HepG2 (cell line): ENCODE measurements at regions not wholly inside any gene's neighbourhood (a gene's known extent, or its start where the extent isn't known, plus 50 kb on each side); places are given as distances from the start of the nearest gene placed in this dataset.

Experiments
- ATAC-seq: fragments of 200-7000 bp; cut with Tn5 transposase; 3 replicates; pipeline ENCODE4 v1.9.1; 2020; ENCODE audit warnings: mild to moderate bottlenecking, moderate library complexity
- BruUV-seq: library from RNA; stranded (reverse); fragments of 400-500 nt; replicated peaks from 2 replicates; lab custom pipeline; 2021; lab: Mats Ljungman, UMichigan
- CTCF ChIA-PET: fragments of 300-600 bp; formaldehyde crosslinking; extraction: SDS; loops from one replicate; lab custom pipeline; 2021; ENCODE audit warnings: low total read pairs, inconsistent platforms, low intra/inter-chr PET ratio; lab: Yijun Ruan, JAX
- POLR2A ChIA-PET: fragments of 350-600 bp; sonication (Branson Sonifier 250); formaldehyde crosslinking; loops from one replicate; lab custom pipeline; 2020; ENCODE audit warnings: antibody characterized with exemption, inconsistent platforms; lab: Yijun Ruan, JAX
- DNase-seq: peaks from one replicate; pipeline ENCODE4 v3.0.0-alpha.2; 2015; ENCODE audit warnings: low spot score
- FAIRE-seq: peaks from 3 replicates; lab custom pipeline; 2011; peaks lifted over from hg19 to GRCh38; lab: Jason Lieb, UNC
- H2AFZ ChIP-seq: one replicate; pipeline ENCODE4 v1.6.1; 2011; ENCODE audit warnings: low read length, inconsistent platforms
- H3K27ac ChIP-seq: fragments of 300-600 bp; 3 replicates; pipeline ENCODE4 v1.8.0; 2011; ENCODE audit warnings: mixed run types, mild to moderate bottlenecking, mixed read lengths, low read length, inconsistent platforms; ENCODE audit not compliant: insufficient read depth; ENCODE audit errors: extremely low read length
- H3K27me3 ChIP-seq, 2 experiments: fragments of 200-600 bp in 1 of 2; 2 replicates in 1 of 2; 3 replicates in 1 of 2; pipeline versions ENCODE4 v1.6.0 to v1.8.0; 2011; ENCODE audit warnings: low read length in 2 of 2, mild to moderate bottlenecking in 2 of 2, moderate library complexity in 2 of 2, inconsistent platforms in 1 of 2; ENCODE audit not compliant: insufficient read depth in 2 of 2, control insufficient read depth in 1 of 2
- H3K36me3 ChIP-seq, 2 experiments: fragments of 200-600 bp in 1 of 2; replicated peaks in 1 of 2; 2 replicates in 1 of 2; 3 replicates in 1 of 2; pipeline versions ENCODE4 v1.5.1 to v1.8.0; 2011; ENCODE audit warnings: low read length in 2 of 2, inconsistent platforms in 1 of 2; ENCODE audit not compliant: insufficient read depth in 2 of 2, control insufficient read depth in 1 of 2
- H3K4me1 ChIP-seq: 2 replicates; pipeline ENCODE4 v1.5.1; 2012; ENCODE audit warnings: low read length, inconsistent platforms; ENCODE audit not compliant: insufficient read depth
- H3K4me2 ChIP-seq: 2 replicates; pipeline ENCODE4 v1.6.0; 2011; ENCODE audit warnings: low read depth, low read length, inconsistent platforms
- H3K4me3 ChIP-seq, 3 experiments: fragments of 200-600 bp in 1 of 3; sonication (generic), shearing (Covaris generic) in 1 of 3; replicated peaks in 1 of 3; 2 replicates each; pipeline ENCODE4 v1.5.1; 2011 to 2016; ENCODE audit warnings: low read length in 3 of 3, inconsistent platforms in 2 of 3, low read depth in 2 of 3, mild to moderate bottlenecking in 2 of 3, control low read depth in 1 of 3, mixed read lengths in 1 of 3; ENCODE audit not compliant: insufficient read depth in 1 of 3
- H3K79me2 ChIP-seq: one replicate; pipeline ENCODE4 v1.6.1; 2011; ENCODE audit warnings: low read length, inconsistent platforms; ENCODE audit not compliant: insufficient read depth
- H3K9ac ChIP-seq: 2 replicates; pipeline ENCODE4 v1.6.0; 2011; ENCODE audit warnings: mild to moderate bottlenecking, low read depth, low read length, inconsistent platforms; ENCODE audit not compliant: insufficient read depth
- H3K9me3 ChIP-seq: 2 replicates; pipeline ENCODE4 v1.5.1; 2012; ENCODE audit warnings: mild to moderate bottlenecking, low read length
- H4K20me1 ChIP-seq: 2 replicates; pipeline ENCODE4 v1.6.0; 2011; ENCODE audit warnings: inconsistent platforms, mild to moderate bottlenecking, low read length, moderate library complexity; ENCODE audit not compliant: insufficient read depth
- CCAR2 ChIP-seq: fragments of 200-400 bp; formaldehyde crosslinking; optimal IDR thresholded peaks from 2 replicates; pipeline ENCODE3; 2018; ENCODE audit warnings: low read depth, mild to moderate bottlenecking, low read length, moderate library complexity
- ETV6 ChIP-seq: sonication (generic); formaldehyde crosslinking; conservative IDR thresholded peaks from 2 replicates; pipeline ENCODE4 v1.4.0; 2020; ENCODE audit warnings: missing genetic modification reagents
- IKZF1 ChIP-seq: fragments of 450-650 bp; IDR thresholded peaks from 2 replicates; pipeline ENCODE4 v1.7.1; 2016
- MXD4 ChIP-seq: IDR thresholded peaks from 2 replicates; pipeline ENCODE4 v1.6.1; 2016; ENCODE audit warnings: mild to moderate bottlenecking, missing biosample characterization, missing genetic modification reagents
- POGZ ChIP-seq: sonication (generic); formaldehyde crosslinking; IDR thresholded peaks from 2 replicates; pipeline ENCODE4 v1.4.0; 2020; ENCODE audit warnings: mild to moderate bottlenecking, missing genetic modification reagents
- ZNF850 ChIP-seq: sonication (generic); formaldehyde crosslinking; conservative IDR thresholded peaks from 2 replicates; pipeline ENCODE4 v1.9.0; 2021; ENCODE audit warnings: mild to moderate bottlenecking, missing genetic modification reagents
- WGBS: methylation state at CpG from one replicate; pipeline ENCODE4 v1.1.6; 2017; ENCODE audit warnings: low lambda C conversion rate; 5-methylcytosine and 5-hydroxymethylcytosine counted together
- in situ Hi-C: cut with HindIII; loops from 2 replicates; pipeline ENCODE4 v1.10.0; 2017; ENCODE audit warnings: low pct_unique_long_range_greater_than_20kb; ENCODE audit not compliant: extremely low pct_ligation_motif_present
- intact Hi-C: fragments of 100-400 bp; cut with micrococcal nuclease; formaldehyde crosslinking; loops from one replicate; pipeline ENCODE4 v1.10.0; 2022; ENCODE audit not compliant: unreplicated experiment
- TF ChIP-seq, protein P1 (sequence below): sonication (generic); formaldehyde crosslinking; IDR thresholded peaks from 2 replicates; pipeline ENCODE4 v1.9.0; 2021; ENCODE audit warnings: mild to moderate bottlenecking, missing genetic modification reagents

DNA sequence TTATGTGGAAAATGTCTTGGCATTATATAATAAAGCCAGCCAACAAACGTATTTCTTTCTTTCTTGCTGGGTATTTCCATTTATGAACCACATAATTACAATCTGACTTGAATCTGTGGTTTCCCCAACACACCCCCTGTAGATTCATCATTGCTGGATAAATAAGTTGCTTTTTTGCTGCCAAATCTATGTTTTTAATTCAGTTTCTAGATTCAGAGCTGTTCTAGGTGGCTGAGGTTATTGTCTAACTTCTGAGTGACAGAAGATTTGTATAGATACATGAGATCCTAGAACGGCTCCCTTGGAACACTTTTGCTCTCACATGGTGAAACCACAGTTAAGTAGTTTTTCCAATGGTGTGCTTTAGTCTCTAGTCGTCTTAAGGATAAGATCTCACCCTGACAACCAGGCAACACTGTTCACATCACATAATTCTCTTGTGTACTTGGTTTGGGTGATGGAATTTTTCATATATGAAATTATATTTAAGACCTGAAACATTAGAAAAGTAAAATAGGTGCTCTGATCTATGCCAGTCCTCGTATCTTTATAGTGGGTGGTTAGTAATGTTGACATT lies 239.1 kb downstream of the KLF12 start:
- Histone ChIP-seq H4K20me1 (no peaks in the 10 kb centered on the region), H3K4me2 (no peak overlapping the region), H3K79me2 (no peaks in the 10 kb centered on the region), H3K27me3 (no peaks in the 10 kb centered on the region), H2AFZ (no peak overlapping the region), H3K9ac (no peak overlapping the region), H3K4me1 (no peaks in the 10 kb centered on the region), H3K4me3 (no peak overlapping the region), H3K27ac (no peak overlapping the region), H3K9me3 (no peaks in the 10 kb centered on the region), H3K36me3 (no peaks in the 10 kb centered on the region)
- in situ Hi-C loops (no loop called here), intact Hi-C loops (no loop called here)
- no peak for FAIRE-seq
- ATAC-seq, result no peak
- POLR2A ChIA-PET, result no interaction called here
- CTCF ChIA-PET, result no interaction called here
- DNase-seq, result no peak
- no TSS peak for BruUV-seq
- no peak for TF ChIP-seq MXD4 (CRISPR knock-in tag)
- no peak for TF ChIP-seq POGZ (CRISPR knock-in tag)
- TF ChIP-seq IKZF1, result no peak
- TF ChIP-seq CCAR2, result no peak
- no peak for TF ChIP-seq ETV6 (CRISPR knock-in tag)
- TF ChIP-seq, protein P1, sequence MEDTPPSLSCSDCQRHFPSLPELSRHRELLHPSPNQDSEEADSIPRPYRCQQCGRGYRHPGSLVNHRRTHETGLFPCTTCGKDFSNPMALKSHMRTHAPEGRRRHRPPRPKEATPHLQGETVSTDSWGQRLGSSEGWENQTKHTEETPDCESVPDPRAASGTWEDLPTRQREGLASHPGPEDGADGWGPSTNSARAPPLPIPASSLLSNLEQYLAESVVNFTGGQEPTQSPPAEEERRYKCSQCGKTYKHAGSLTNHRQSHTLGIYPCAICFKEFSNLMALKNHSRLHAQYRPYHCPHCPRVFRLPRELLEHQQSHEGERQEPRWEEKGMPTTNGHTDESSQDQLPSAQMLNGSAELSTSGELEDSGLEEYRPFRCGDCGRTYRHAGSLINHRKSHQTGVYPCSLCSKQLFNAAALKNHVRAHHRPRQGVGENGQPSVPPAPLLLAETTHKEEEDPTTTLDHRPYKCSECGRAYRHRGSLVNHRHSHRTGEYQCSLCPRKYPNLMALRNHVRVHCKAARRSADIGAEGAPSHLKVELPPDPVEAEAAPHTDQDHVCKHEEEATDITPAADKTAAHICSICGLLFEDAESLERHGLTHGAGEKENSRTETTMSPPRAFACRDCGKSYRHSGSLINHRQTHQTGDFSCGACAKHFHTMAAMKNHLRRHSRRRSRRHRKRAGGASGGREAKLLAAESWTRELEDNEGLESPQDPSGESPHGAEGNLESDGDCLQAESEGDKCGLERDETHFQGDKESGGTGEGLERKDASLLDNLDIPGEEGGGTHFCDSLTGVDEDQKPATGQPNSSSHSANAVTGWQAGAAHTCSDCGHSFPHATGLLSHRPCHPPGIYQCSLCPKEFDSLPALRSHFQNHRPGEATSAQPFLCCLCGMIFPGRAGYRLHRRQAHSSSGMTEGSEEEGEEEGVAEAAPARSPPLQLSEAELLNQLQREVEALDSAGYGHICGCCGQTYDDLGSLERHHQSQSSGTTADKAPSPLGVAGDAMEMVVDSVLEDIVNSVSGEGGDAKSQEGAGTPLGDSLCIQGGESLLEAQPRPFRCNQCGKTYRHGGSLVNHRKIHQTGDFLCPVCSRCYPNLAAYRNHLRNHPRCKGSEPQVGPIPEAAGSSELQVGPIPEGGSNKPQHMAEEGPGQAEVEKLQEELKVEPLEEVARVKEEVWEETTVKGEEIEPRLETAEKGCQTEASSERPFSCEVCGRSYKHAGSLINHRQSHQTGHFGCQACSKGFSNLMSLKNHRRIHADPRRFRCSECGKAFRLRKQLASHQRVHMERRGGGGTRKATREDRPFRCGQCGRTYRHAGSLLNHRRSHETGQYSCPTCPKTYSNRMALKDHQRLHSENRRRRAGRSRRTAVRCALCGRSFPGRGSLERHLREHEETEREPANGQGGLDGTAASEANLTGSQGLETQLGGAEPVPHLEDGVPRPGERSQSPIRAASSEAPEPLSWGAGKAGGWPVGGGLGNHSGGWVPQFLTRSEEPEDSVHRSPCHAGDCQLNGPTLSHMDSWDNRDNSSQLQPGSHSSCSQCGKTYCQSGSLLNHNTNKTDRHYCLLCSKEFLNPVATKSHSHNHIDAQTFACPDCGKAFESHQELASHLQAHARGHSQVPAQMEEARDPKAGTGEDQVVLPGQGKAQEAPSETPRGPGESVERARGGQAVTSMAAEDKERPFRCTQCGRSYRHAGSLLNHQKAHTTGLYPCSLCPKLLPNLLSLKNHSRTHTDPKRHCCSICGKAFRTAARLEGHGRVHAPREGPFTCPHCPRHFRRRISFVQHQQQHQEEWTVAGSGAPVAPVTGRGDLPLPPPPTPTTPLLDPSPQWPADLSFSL (CRISPR knock-in tag), result no peak
- no peak for TF ChIP-seq ZNF850
- WGBS, result 29% methylated on average over 4 of the region's 4 CpGs
